CD14-positive monocyte (primary cell): ENCODE measurements at regions not wholly inside any gene's neighbourhood (a gene's known extent, or its start where the extent isn't known, plus 50 kb on each side); places are given as distances from the start of the nearest gene placed in this dataset.

Experiments used
- DNase-seq, 3 donors: peaks; one replicate each; pipeline ENCODE4 v3.0.0-alpha.2; 2011 to 2022
- H2AFZ ChIP-seq: 2 replicates; pipeline ENCODE4 v1.6.0; 2012; ENCODE audit warnings: mild to moderate bottlenecking, low read depth, low read length, inconsistent platforms; ENCODE audit not compliant: insufficient read depth, poor library complexity, severe bottlenecking
- H3K27ac ChIP-seq, 2 donors: 1 replicate in 1 of 2; 2 replicates in 1 of 2; pipeline ENCODE4 v1.5.1; 2012 to 2013; ENCODE audit warnings: low read length in 2 of 2, control low read depth in 1 of 2, inconsistent platforms in 1 of 2, low read depth in 1 of 2, mild to moderate bottlenecking in 1 of 2
- H3K27me3 ChIP-seq, 2 donors: one replicate each; pipeline versions ENCODE4 v1.6.0 to v1.6.1; 2011 to 2013; ENCODE audit warnings: low read length in 2 of 2; ENCODE audit not compliant: control insufficient read depth in 2 of 2, insufficient read depth in 2 of 2
- H3K36me3 ChIP-seq, 2 donors: replicated peaks in 1 of 2; 1 replicate in 1 of 2; 2 replicates in 1 of 2; pipeline versions ENCODE4 v1.5.1 to v1.6.1; 2012 to 2013; ENCODE audit warnings: low read length in 2 of 2, control low read depth in 1 of 2, inconsistent platforms in 1 of 2, mild to moderate bottlenecking in 1 of 2; ENCODE audit not compliant: insufficient read depth in 2 of 2, control insufficient read depth in 1 of 2
- H3K4me1 ChIP-seq, 2 donors: 1 replicate in 1 of 2; 2 replicates in 1 of 2; pipeline versions ENCODE4 v1.5.1 to v1.6.1; 2012 to 2013; ENCODE audit warnings: low read length in 2 of 2, control low read depth in 1 of 2, inconsistent platforms in 1 of 2, mild to moderate bottlenecking in 1 of 2, moderate library complexity in 1 of 2; ENCODE audit not compliant: insufficient read depth in 2 of 2, control insufficient read depth in 1 of 2
- H3K4me2 ChIP-seq: replicated peaks from 2 replicates; pipeline ENCODE3; 2012; ENCODE audit warnings: low read length, moderate library complexity, mild to moderate bottlenecking; ENCODE audit not compliant: poor library complexity, severe bottlenecking; ENCODE audit errors: extremely low read depth
- H3K4me3 ChIP-seq, 3 experiments: fragments of 200-600 bp in 1 of 3; sonication (generic) in 1 of 3; replicated peaks in 1 of 3; 1 replicate in 2 of 3; 2 replicates in 1 of 3; pipeline ENCODE4 v1.5.1; 2011 to 2013; ENCODE audit warnings: low read length in 3 of 3, mild to moderate bottlenecking in 3 of 3, control low read depth in 2 of 3, low read depth in 2 of 3, inconsistent platforms in 1 of 3, moderate library complexity in 1 of 3
- H3K79me2 ChIP-seq: 2 replicates; pipeline ENCODE4 v1.6.0; 2012; ENCODE audit warnings: mild to moderate bottlenecking, control low read depth, inconsistent platforms, low read length, moderate library complexity; ENCODE audit not compliant: insufficient read depth
- H3K9ac ChIP-seq: 2 replicates; pipeline ENCODE4 v1.6.0; 2017; ENCODE audit warnings: low read length, mild to moderate bottlenecking; ENCODE audit not compliant: insufficient read depth, poor library complexity, severe bottlenecking
- H3K9me3 ChIP-seq, 2 donors: replicated peaks in 1 of 2; 1 replicate in 1 of 2; 2 replicates in 1 of 2; pipeline versions ENCODE4 v1.5.1 to v1.6.1; 2012 to 2013; ENCODE audit warnings: low read length in 2 of 2, control low read depth in 1 of 2; ENCODE audit not compliant: control insufficient read depth in 1 of 2, insufficient read depth in 1 of 2
- H4K20me1 ChIP-seq: 2 replicates; pipeline ENCODE4 v1.6.0; 2012; ENCODE audit warnings: mild to moderate bottlenecking, low read length, control low read depth, moderate library complexity; ENCODE audit not compliant: insufficient read depth
- H3K27ac Mint-ChIP-seq, 7 donors: one replicate each; pipeline ENCODE4 v1.8.0; 2020; ENCODE audit warnings: mild to moderate bottlenecking in 7 of 7, mixed read lengths in 7 of 7, moderate library complexity in 6 of 7, inconsistent platforms in 2 of 7
- H3K27me3 Mint-ChIP-seq, 3 donors: one replicate each; pipeline ENCODE4 v1.8.0; 2021 to 2022; ENCODE audit warnings: low read depth in 3 of 3, mild to moderate bottlenecking in 3 of 3, mixed read lengths in 3 of 3, moderate library complexity in 3 of 3, inconsistent platforms in 1 of 3
- H3K36me3 Mint-ChIP-seq, 2 donors: one replicate each; pipeline ENCODE4 v1.8.0; 2020; ENCODE audit warnings: mixed read lengths in 2 of 2, inconsistent platforms in 1 of 2, mild to moderate bottlenecking in 1 of 2
- H3K4me1 Mint-ChIP-seq: one replicate; pipeline ENCODE4 v1.8.0; 2020; ENCODE audit warnings: mild to moderate bottlenecking, mixed read lengths
- H3K4me3 Mint-ChIP-seq, 2 donors: one replicate each; pipeline ENCODE4 v1.8.0; 2020; ENCODE audit warnings: mild to moderate bottlenecking in 2 of 2, mixed read lengths in 2 of 2, moderate library complexity in 1 of 2
- H3K9me3 Mint-ChIP-seq, 7 donors: one replicate each; pipeline ENCODE4 v1.8.0; 2020 to 2022; ENCODE audit warnings: mixed read lengths in 7 of 7, mild to moderate bottlenecking in 6 of 7, moderate library complexity in 6 of 7, inconsistent platforms in 2 of 7
- CTCF ChIP-seq: fragments of 200-600 bp; IDR thresholded peaks from one replicate; pipeline ENCODE4 v1.8.0; 2022; ENCODE audit warnings: antibody characterized with exemption, mild to moderate bottlenecking
- WGBS: methylation state at CpG from one replicate; pipeline ENCODE4 v1.1.5; 2013; ENCODE audit warnings: missing lambda C conversion rate; ENCODE audit not compliant: insufficient coverage; 5-methylcytosine and 5-hydroxymethylcytosine counted together
- intact Hi-C, 2 donors: fragments of 100-400 bp; cut with micrococcal nuclease; formaldehyde crosslinking; loops; one replicate each; pipeline versions ENCODE4 v1.15.0 to v1.15.1; 2023

DNA sequence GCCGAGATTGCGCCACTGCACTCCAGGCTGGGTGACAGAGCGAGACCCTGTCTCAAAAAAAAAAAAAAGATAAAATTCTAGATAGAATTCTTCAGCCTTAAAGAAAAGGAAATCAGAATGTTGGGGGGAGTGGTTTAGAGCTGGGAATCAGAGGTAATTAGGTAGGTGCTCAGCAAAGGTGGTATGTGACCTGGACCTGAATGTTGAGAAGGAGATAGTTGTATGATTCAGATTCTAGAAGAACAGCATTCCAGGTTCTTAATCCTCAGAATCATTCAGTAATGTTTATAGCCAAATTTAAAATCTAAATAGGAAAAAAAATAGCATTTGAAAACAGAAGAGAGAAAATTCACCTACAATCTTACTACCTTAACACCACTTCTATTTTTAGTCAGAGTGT, 71.3 kb upstream of the UBE2E1 start:
- no CpG with 5 or more reads among the region's 3 CpGs for WGBS
- no peaks in the 10 kb centered on the region for H4K20me1 ChIP-seq
- H3K27me3 ChIP-seq: no peaks in the 10 kb centered on the region
- H3K36me3 ChIP-seq: no peaks in the 10 kb centered on the region
- H2AFZ ChIP-seq: no peak overlapping the region
- H3K9ac ChIP-seq: no peak overlapping the region
- peaks cover 0 to 4% (median 3%) of the 10 kb centered on the region in 3 donors for H3K27me3 Mint-ChIP-seq
- H3K4me3 ChIP-seq: no peak overlapping the region
- H3K4me1 Mint-ChIP-seq: peaks cover 5% of the 10 kb centered on the region
- no peak for TF ChIP-seq CTCF
- no peak overlapping the region for H3K4me3 Mint-ChIP-seq
- H3K36me3 Mint-ChIP-seq: no peaks in the 10 kb centered on the region
- H3K27ac Mint-ChIP-seq: no peak overlapping the region
- H3K9me3 ChIP-seq: no peaks in the 10 kb centered on the region
- H3K4me2 ChIP-seq: no peak overlapping the region
- peaks cover 4 to 5% of the 10 kb centered on the region in 2 donors for H3K4me1 ChIP-seq
- intact Hi-C loops: no loop called here
- H3K79me2 ChIP-seq: no peaks in the 10 kb centered on the region
- H3K27ac ChIP-seq: no peak overlapping the region
- no peak for DNase-seq
- H3K9me3 Mint-ChIP-seq: no peaks in the 10 kb centered on the region

DNA sequence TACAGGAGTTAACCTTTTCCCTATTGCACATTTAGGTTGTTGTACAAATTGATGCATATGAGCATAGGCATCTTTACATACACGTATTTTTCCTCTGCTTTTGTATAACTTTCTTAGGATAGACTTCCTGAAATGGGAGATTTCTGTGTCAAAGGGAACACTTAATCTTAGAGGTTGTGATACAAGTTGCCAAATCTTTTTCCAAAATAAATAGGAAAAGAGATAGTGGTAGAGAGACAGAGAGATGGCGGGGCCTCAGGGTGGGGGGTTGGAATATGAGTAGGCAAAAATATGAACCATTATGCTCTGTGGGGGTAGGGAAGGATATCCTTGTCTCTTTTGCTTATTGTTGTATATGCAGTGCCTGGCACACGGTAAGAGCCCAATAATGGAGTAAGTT, 70.7 kb upstream of the UBE2E1 start:
- no peak overlapping the region for H2AFZ ChIP-seq
- H3K4me3 ChIP-seq: no peak overlapping the region
- no peak overlapping the region for H3K9ac ChIP-seq
- Mint-ChIP-seq H3K27ac (no peak overlapping the region), H3K27me3 (peaks cover 0 to 4% (median 3%) of the 10 kb centered on the region in 3 donors), H3K36me3 (no peaks in the 10 kb centered on the region), H3K4me3 (peak overlapping the region in 1 of 2 donors; percentile 23), H3K4me1 (peaks cover 10% of the 10 kb centered on the region), H3K9me3 (no peaks in the 10 kb centered on the region)
- DNase-seq: no peak
- no peaks in the 10 kb centered on the region for H3K79me2 ChIP-seq
- no peak overlapping the region for H3K27ac ChIP-seq
- no peaks in the 10 kb centered on the region for H3K27me3 ChIP-seq
- WGBS: 100% methylated on average over 2 of the region's 3 CpGs
- intact Hi-C loops: no loop called here
- H3K9me3 ChIP-seq: no peaks in the 10 kb centered on the region
- TF ChIP-seq CTCF: no peak
- no peak overlapping the region for H3K4me2 ChIP-seq
- H3K36me3 ChIP-seq: no peaks in the 10 kb centered on the region
- no peaks in the 10 kb centered on the region for H4K20me1 ChIP-seq
- peaks cover 10 to 11% of the 10 kb centered on the region in 2 donors for H3K4me1 ChIP-seq
